ENCODE measurements at regions not wholly inside any gene's neighbourhood (a gene's known extent, or its start where the extent isn't known, plus 50 kb on each side); places are given as distances from the start of the nearest gene placed in this dataset.

GRCh38 chr10:28967031-28967430 is 289.7 kb downstream of the BAMBI start:
- H3K27me3 Mint-ChIP-seq (ENCODE audit: insufficient read depth) = no peaks in the 10 kb centered on the region
- no peaks in the 10 kb centered on the region for H3K4me1 Mint-ChIP-seq (ENCODE audit: low read depth)
- no peak overlapping the region for H3K4me3 Mint-ChIP-seq
- no peaks in the 10 kb centered on the region for H3K36me3 Mint-ChIP-seq (ENCODE audit: low read depth)
- no peak for DNase-seq (ENCODE audit: low spot score)
- H3K9me3 Mint-ChIP-seq = no peaks in the 10 kb centered on the region
- H3K27ac Mint-ChIP-seq = no peak overlapping the region
- intact Hi-C loops (cut with micrococcal nuclease) = no loop called here

GRCh38 chr10:28969413-28969812 is 292.1 kb downstream of the BAMBI start:
- no peak for DNase-seq (ENCODE audit: low spot score)
- Mint-ChIP-seq H3K9me3 (peaks cover 6% of the 10 kb centered on the region), H3K36me3 (ENCODE audit: low read depth) (no peaks in the 10 kb centered on the region), H3K27ac (no peak overlapping the region), H3K27me3 (ENCODE audit: insufficient read depth) (no peaks in the 10 kb centered on the region), H3K4me1 (ENCODE audit: low read depth) (no peaks in the 10 kb centered on the region), H3K4me3 (no peak overlapping the region)
- intact Hi-C loops (cut with micrococcal nuclease) = no loop called here

GRCh38 chr10:28970231-28970630 is 292.9 kb downstream of the BAMBI start:
- Mint-ChIP-seq H3K4me3 (no peak overlapping the region), H3K36me3 (ENCODE audit: low read depth) (no peaks in the 10 kb centered on the region), H3K4me1 (ENCODE audit: low read depth) (no peaks in the 10 kb centered on the region), H3K27me3 (ENCODE audit: insufficient read depth) (no peaks in the 10 kb centered on the region), H3K9me3 (peaks cover 6% of the 10 kb centered on the region), H3K27ac (no peak overlapping the region)
- intact Hi-C loops (cut with micrococcal nuclease) = no loop called here
- DNase-seq (ENCODE audit: low spot score) = no peak

- Mint-ChIP-seq H3K9me3 (peaks cover 6% of the 10 kb centered on the region), H3K4me3 (no peak overlapping the region), H3K4me1 (ENCODE audit: low read depth) (no peaks in the 10 kb centered on the region), H3K27ac (no peak overlapping the region), H3K27me3 (ENCODE audit: insufficient read depth) (no peaks in the 10 kb centered on the region), H3K36me3 (ENCODE audit: low read depth) (no peaks in the 10 kb centered on the region)
- intact Hi-C loops (cut with micrococcal nuclease) = no loop called here
- no peak for DNase-seq (ENCODE audit: low spot score)
Observed at GRCh38 chr10:28971255-28971654, 293.9 kb downstream of the BAMBI start.

GRCh38 chr10:28971764-28972163 is 294.4 kb downstream of the BAMBI start:
- H3K4me3 Mint-ChIP-seq = no peak overlapping the region
- no peaks in the 10 kb centered on the region for H3K4me1 Mint-ChIP-seq (ENCODE audit: low read depth)
- no peak overlapping the region for H3K27ac Mint-ChIP-seq
- intact Hi-C loops (cut with micrococcal nuclease) = no loop called here
- no peaks in the 10 kb centered on the region for H3K36me3 Mint-ChIP-seq (ENCODE audit: low read depth)
- H3K9me3 Mint-ChIP-seq = peaks cover 6% of the 10 kb centered on the region
- H3K27me3 Mint-ChIP-seq (ENCODE audit: insufficient read depth) = no peaks in the 10 kb centered on the region
- no peak for DNase-seq (ENCODE audit: low spot score)

- no peak for DNase-seq (ENCODE audit: low spot score)
- intact Hi-C loops (cut with micrococcal nuclease) = no loop called here
- Mint-ChIP-seq H3K27ac (no peak overlapping the region), H3K36me3 (ENCODE audit: low read depth) (no peaks in the 10 kb centered on the region), H3K27me3 (ENCODE audit: insufficient read depth) (no peaks in the 10 kb centered on the region), H3K4me3 (no peak overlapping the region), H3K4me1 (ENCODE audit: low read depth) (no peaks in the 10 kb centered on the region), H3K9me3 (peaks cover 12% of the 10 kb centered on the region)
Observed at GRCh38 chr10:28973309-28973972, 296.1 kb downstream of the BAMBI start.

- no peaks in the 10 kb centered on the region for H3K27me3 Mint-ChIP-seq (ENCODE audit: insufficient read depth)
- intact Hi-C loops (cut with micrococcal nuclease) = no loop called here
- peaks cover 12% of the 10 kb centered on the region for H3K9me3 Mint-ChIP-seq
- no peaks in the 10 kb centered on the region for H3K4me1 Mint-ChIP-seq (ENCODE audit: low read depth)
- DNase-seq (ENCODE audit: low spot score) = no peak
- H3K36me3 Mint-ChIP-seq (ENCODE audit: low read depth) = no peaks in the 10 kb centered on the region
- H3K4me3 Mint-ChIP-seq = no peak overlapping the region
- H3K27ac Mint-ChIP-seq = no peak overlapping the region
Observed at GRCh38 chr10:28975891-28976531, 298.7 kb downstream of the BAMBI start.

- DNase-seq (ENCODE audit: low spot score) = no peak
- Mint-ChIP-seq H3K4me3 (no peak overlapping the region), H3K4me1 (ENCODE audit: low read depth) (no peaks in the 10 kb centered on the region), H3K9me3 (peaks cover 12% of the 10 kb centered on the region), H3K27me3 (ENCODE audit: insufficient read depth) (no peaks in the 10 kb centered on the region), H3K36me3 (ENCODE audit: low read depth) (no peaks in the 10 kb centered on the region), H3K27ac (no peak overlapping the region)
- intact Hi-C loops (cut with micrococcal nuclease) = no loop called here
Observed at GRCh38 chr10:28977518-28977917, 300.2 kb downstream of the BAMBI start.

- Mint-ChIP-seq H3K27me3 (ENCODE audit: insufficient read depth) (no peaks in the 10 kb centered on the region), H3K27ac (no peak overlapping the region), H3K4me1 (ENCODE audit: low read depth) (no peaks in the 10 kb centered on the region), H3K4me3 (no peak overlapping the region), H3K9me3 (peaks cover 6% of the 10 kb centered on the region), H3K36me3 (ENCODE audit: low read depth) (no peaks in the 10 kb centered on the region)
- no peak for DNase-seq (ENCODE audit: low spot score)
- intact Hi-C loops (cut with micrococcal nuclease) = no loop called here
Observed at GRCh38 chr10:28980264-28980663, 302.9 kb downstream of the BAMBI start.

GRCh38 chr10:28981007-28981406 is 303.7 kb downstream of the BAMBI start:
- no peak for DNase-seq (ENCODE audit: low spot score)
- H3K9me3 Mint-ChIP-seq = peaks cover 6% of the 10 kb centered on the region
- H3K4me3 Mint-ChIP-seq = no peak overlapping the region
- H3K27ac Mint-ChIP-seq = no peak overlapping the region
- H3K4me1 Mint-ChIP-seq (ENCODE audit: low read depth) = no peaks in the 10 kb centered on the region
- no peaks in the 10 kb centered on the region for H3K27me3 Mint-ChIP-seq (ENCODE audit: insufficient read depth)
- intact Hi-C loops (cut with micrococcal nuclease) = no loop called here
- H3K36me3 Mint-ChIP-seq (ENCODE audit: low read depth) = no peaks in the 10 kb centered on the region

- no peak for DNase-seq (ENCODE audit: low spot score)
- Mint-ChIP-seq H3K9me3 (no peaks in the 10 kb centered on the region), H3K4me3 (no peak overlapping the region), H3K27me3 (ENCODE audit: insufficient read depth) (no peaks in the 10 kb centered on the region), H3K4me1 (ENCODE audit: low read depth) (no peaks in the 10 kb centered on the region), H3K27ac (no peak overlapping the region), H3K36me3 (ENCODE audit: low read depth) (no peaks in the 10 kb centered on the region)
- intact Hi-C loops (cut with micrococcal nuclease) = no loop called here
Observed at GRCh38 chr10:28982974-28983373, 305.7 kb downstream of the BAMBI start.

- Mint-ChIP-seq H3K9me3 (no peaks in the 10 kb centered on the region), H3K4me1 (ENCODE audit: low read depth) (no peaks in the 10 kb centered on the region), H3K4me3 (no peak overlapping the region), H3K36me3 (ENCODE audit: low read depth) (no peaks in the 10 kb centered on the region), H3K27ac (no peak overlapping the region), H3K27me3 (ENCODE audit: insufficient read depth) (no peaks in the 10 kb centered on the region)
- intact Hi-C loops (cut with micrococcal nuclease) = no loop called here
- no peak for DNase-seq (ENCODE audit: low spot score)
Observed at GRCh38 chr10:28983799-28984198, 305.1 kb upstream of the LYZL1 start.

- Mint-ChIP-seq H3K4me3 (no peak overlapping the region), H3K27me3 (ENCODE audit: insufficient read depth) (no peaks in the 10 kb centered on the region), H3K9me3 (no peaks in the 10 kb centered on the region), H3K27ac (no peak overlapping the region), H3K4me1 (ENCODE audit: low read depth) (no peaks in the 10 kb centered on the region), H3K36me3 (ENCODE audit: low read depth) (no peaks in the 10 kb centered on the region)
- no peak for DNase-seq (ENCODE audit: low spot score)
- intact Hi-C loops (cut with micrococcal nuclease) = no loop called here
Observed at GRCh38 chr10:28984431-28984830, 304.4 kb upstream of the LYZL1 start.

Data from activated T-helper 1 cell treated with anti-CD3 and anti-CD28 coated beads, Interleukin-12 subunit alpha, Interleukin-12 subunit beta, Interleukin-2, Interleukin-4 antibody, amounts not matched to agents 30 ng/mL and 10 ng/mL and 1 ng/mL, durations not matched to agents 14 hours and 24 hours and 36 hours (primary cell).